Lower leg skin (tissue), 3 donors: ENCODE measurements at regions not wholly inside any gene's neighbourhood (a gene's known extent, or its start where the extent isn't known, plus 50 kb on each side); places are given as distances from the start of the nearest gene placed in this dataset.

Experiments
- CTCF ChIP-seq, 3 donors: fragments of 450-650 bp; IDR thresholded peaks; one replicate each; pipeline ENCODE4 v1.5.1; 2016; ENCODE audit warnings: antibody characterized with exemption in 3 of 3, mild to moderate bottlenecking in 3 of 3, moderate library complexity in 2 of 3
- POLR2A ChIP-seq, 2 donors: fragments of 450-650 bp; IDR thresholded peaks; one replicate each; pipeline ENCODE4 v1.6.1; 2016 to 2017; ENCODE audit warnings: antibody characterized with exemption in 2 of 2, mild to moderate bottlenecking in 1 of 2, moderate library complexity in 1 of 2

GRCh38 chr13:112133499-112134390, 66.8 kb downstream of the SOX1 start:
- no peak for TF ChIP-seq CTCF (IDR thresholded peaks at IDR 0.05)
- no peak for TF ChIP-seq POLR2A (IDR thresholded peaks at IDR 0.05)
